ENCODE measurements at regions not wholly inside any gene's neighbourhood (a gene's known extent, or its start where the extent isn't known, plus 50 kb on each side); places are given as distances from the start of the nearest gene placed in this dataset.

GRCh38 chr13:97145057-97145456, 77.1 kb upstream of the MBNL2 start:
- no peak for TF ChIP-seq ZFP3 (CRISPR knock-in tag; IDR thresholded peaks at IDR 0.05)
- no peak for TF ChIP-seq ZNF8 (CRISPR knock-in tag; IDR thresholded peaks at IDR 0.05)
- TF ChIP-seq OSR1 (CRISPR knock-in tag; IDR thresholded peaks at IDR 0.05): no peak
- TF ChIP-seq, protein P1, sequence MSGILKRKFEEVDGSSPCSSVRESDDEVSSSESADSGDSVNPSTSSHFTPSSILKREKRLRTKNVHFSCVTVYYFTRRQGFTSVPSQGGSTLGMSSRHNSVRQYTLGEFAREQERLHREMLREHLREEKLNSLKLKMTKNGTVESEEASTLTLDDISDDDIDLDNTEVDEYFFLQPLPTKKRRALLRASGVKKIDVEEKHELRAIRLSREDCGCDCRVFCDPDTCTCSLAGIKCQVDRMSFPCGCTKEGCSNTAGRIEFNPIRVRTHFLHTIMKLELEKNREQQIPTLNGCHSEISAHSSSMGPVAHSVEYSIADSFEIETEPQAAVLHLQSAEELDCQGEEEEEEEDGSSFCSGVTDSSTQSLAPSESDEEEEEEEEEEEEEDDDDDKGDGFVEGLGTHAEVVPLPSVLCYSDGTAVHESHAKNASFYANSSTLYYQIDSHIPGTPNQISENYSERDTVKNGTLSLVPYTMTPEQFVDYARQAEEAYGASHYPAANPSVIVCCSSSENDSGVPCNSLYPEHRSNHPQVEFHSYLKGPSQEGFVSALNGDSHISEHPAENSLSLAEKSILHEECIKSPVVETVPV (CRISPR knock-in tag; IDR thresholded peaks at IDR 0.05): no peak
- TF ChIP-seq PATZ1 (CRISPR knock-in tag; IDR thresholded peaks at IDR 0.05; ENCODE audit: borderline replicate concordance): no peak
- no peak for TF ChIP-seq ZNF70 (CRISPR knock-in tag; IDR thresholded peaks at IDR 0.05)
- no peak for TF ChIP-seq CSDC2 (CRISPR knock-in tag; IDR thresholded peaks at IDR 0.05)
- ATAC-seq: no peak

- no peak for ATAC-seq
- TF ChIP-seq SNAI2 (CRISPR knock-in tag; IDR thresholded peaks at IDR 0.05): no peak
- no peak for TF ChIP-seq ZNF70 (CRISPR knock-in tag; IDR thresholded peaks at IDR 0.05)
- TF ChIP-seq GLIS3 (CRISPR knock-in tag; IDR thresholded peaks at IDR 0.05): no peak
- TF ChIP-seq, protein P1 (CRISPR knock-in tag; IDR thresholded peaks at IDR 0.05): no peak
- no peak for TF ChIP-seq PATZ1 (CRISPR knock-in tag; IDR thresholded peaks at IDR 0.05; ENCODE audit: borderline replicate concordance)
- TF ChIP-seq, protein P2, sequence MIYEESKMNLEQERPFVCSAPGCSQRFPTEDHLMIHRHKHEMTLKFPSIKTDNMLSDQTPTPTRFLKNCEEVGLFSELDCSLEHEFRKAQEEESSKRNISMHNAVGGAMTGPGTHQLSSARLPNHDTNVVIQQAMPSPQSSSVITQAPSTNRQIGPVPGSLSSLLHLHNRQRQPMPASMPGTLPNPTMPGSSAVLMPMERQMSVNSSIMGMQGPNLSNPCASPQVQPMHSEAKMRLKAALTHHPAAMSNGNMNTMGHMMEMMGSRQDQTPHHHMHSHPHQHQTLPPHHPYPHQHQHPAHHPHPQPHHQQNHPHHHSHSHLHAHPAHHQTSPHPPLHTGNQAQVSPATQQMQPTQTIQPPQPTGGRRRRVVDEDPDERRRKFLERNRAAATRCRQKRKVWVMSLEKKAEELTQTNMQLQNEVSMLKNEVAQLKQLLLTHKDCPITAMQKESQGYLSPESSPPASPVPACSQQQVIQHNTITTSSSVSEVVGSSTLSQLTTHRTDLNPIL (CRISPR knock-in tag; IDR thresholded peaks at IDR 0.05; ENCODE audit: low read depth): no peak
- TF ChIP-seq, protein P3, sequence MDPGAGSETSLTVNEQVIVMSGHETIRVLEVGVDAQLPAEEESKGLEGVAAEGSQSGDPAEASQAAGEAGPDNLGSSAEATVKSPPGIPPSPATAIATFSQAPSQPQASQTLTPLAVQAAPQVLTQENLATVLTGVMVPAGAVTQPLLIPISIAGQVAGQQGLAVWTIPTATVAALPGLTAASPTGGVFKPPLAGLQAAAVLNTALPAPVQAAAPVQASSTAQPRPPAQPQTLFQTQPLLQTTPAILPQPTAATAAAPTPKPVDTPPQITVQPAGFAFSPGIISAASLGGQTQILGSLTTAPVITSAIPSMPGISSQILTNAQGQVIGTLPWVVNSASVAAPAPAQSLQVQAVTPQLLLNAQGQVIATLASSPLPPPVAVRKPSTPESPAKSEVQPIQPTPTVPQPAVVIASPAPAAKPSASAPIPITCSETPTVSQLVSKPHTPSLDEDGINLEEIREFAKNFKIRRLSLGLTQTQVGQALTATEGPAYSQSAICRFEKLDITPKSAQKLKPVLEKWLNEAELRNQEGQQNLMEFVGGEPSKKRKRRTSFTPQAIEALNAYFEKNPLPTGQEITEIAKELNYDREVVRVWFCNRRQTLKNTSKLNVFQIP (CRISPR knock-in tag; IDR thresholded peaks at IDR 0.05; ENCODE audit: borderline replicate concordance, low read depth): no peak
- no peak for TF ChIP-seq ARNTL (CRISPR knock-in tag; IDR thresholded peaks at IDR 0.05; ENCODE audit: borderline replicate concordance, low read depth)
- TF ChIP-seq ZFP3 (CRISPR knock-in tag; IDR thresholded peaks at IDR 0.05): no peak
- no peak for TF ChIP-seq OSR1 (CRISPR knock-in tag; IDR thresholded peaks at IDR 0.05)
- no peak for TF ChIP-seq CSDC2 (CRISPR knock-in tag; IDR thresholded peaks at IDR 0.05)
- TF ChIP-seq RARB (CRISPR knock-in tag; IDR thresholded peaks at IDR 0.05): no peak
- no peak for TF ChIP-seq ZNF565 (CRISPR knock-in tag; conservative IDR thresholded peaks at IDR 0.05; ENCODE audit: low read depth)
- no peak for TF ChIP-seq ISL1 (CRISPR knock-in tag; IDR thresholded peaks at IDR 0.05)
- TF ChIP-seq, protein P4, sequence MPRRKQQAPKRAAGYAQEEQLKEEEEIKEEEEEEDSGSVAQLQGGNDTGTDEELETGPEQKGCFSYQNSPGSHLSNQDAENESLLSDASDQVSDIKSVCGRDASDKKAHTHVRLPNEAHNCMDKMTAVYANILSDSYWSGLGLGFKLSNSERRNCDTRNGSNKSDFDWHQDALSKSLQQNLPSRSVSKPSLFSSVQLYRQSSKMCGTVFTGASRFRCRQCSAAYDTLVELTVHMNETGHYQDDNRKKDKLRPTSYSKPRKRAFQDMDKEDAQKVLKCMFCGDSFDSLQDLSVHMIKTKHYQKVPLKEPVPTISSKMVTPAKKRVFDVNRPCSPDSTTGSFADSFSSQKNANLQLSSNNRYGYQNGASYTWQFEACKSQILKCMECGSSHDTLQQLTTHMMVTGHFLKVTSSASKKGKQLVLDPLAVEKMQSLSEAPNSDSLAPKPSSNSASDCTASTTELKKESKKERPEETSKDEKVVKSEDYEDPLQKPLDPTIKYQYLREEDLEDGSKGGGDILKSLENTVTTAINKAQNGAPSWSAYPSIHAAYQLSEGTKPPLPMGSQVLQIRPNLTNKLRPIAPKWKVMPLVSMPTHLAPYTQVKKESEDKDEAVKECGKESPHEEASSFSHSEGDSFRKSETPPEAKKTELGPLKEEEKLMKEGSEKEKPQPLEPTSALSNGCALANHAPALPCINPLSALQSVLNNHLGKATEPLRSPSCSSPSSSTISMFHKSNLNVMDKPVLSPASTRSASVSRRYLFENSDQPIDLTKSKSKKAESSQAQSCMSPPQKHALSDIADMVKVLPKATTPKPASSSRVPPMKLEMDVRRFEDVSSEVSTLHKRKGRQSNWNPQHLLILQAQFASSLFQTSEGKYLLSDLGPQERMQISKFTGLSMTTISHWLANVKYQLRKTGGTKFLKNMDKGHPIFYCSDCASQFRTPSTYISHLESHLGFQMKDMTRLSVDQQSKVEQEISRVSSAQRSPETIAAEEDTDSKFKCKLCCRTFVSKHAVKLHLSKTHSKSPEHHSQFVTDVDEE (CRISPR knock-in tag; IDR thresholded peaks at IDR 0.05): no peak
- no peak for TF ChIP-seq TCF4 (CRISPR knock-in tag; IDR thresholded peaks at IDR 0.05; ENCODE audit: borderline replicate concordance)
- no peak for TF ChIP-seq PPARA (CRISPR knock-in tag; IDR thresholded peaks at IDR 0.05; ENCODE audit: borderline replicate concordance)
These were observed 73.2 kb upstream of the MBNL2 start for GRCh38 chr13:97148894-97149293.

All from SK-N-SH treated with all-trans-retinoic acid at 6 μM for 48 hours (cell line).